NCI-H748 treated with DMSO at 0.1 percent for 48 hours (cell line): ENCODE measurements at regions not wholly inside any gene's neighbourhood (a gene's known extent, or its start where the extent isn't known, plus 50 kb on each side); places are given as distances from the start of the nearest gene placed in this dataset.
"Not testable (repeated sequence)": the region's sequence is repeated elsewhere in the genome, so short reads cannot be mapped to it uniquely, and the experiment has no call there.

Source experiments
- DNase-seq: peaks from one replicate; lab custom pipeline; 2025; lab: John Stamatoyannopoulos, UW

- no peak for DNase-seq
These were observed 54.9 kb upstream of the OSMR start for GRCh38 chr5:38790891-38791290.

- DNase-seq, result no peak
These were observed 52.7 kb upstream of the OSMR start for GRCh38 chr5:38793099-38793498.

GRCh38 chr5:38794037-38794436 is 51.8 kb upstream of the OSMR start:
- not testable (repeated sequence) for DNase-seq

GRCh38 chr5:38794986-38795385 is 50.8 kb upstream of the OSMR start:
- no peak for DNase-seq

GRCh38 chr5:38795986-38796741 is 49.6 kb upstream of the OSMR start:
- DNase-seq, result no peak
